H1 (cell line): ENCODE measurements at regions not wholly inside any gene's neighbourhood (a gene's known extent, or its start where the extent isn't known, plus 50 kb on each side); places are given as distances from the start of the nearest gene placed in this dataset.

Source experiments
- PHF8 ChIP-seq: fragments of 200-600 bp; sonication (generic); conservative IDR thresholded peaks from 2 replicates; pipeline ENCODE4 v1.7.1; 2012; ENCODE audit warnings: low read depth, mild to moderate bottlenecking, inconsistent platforms, low read length, moderate library complexity

GRCh38 chr2:228239907-228240561, 58.5 kb upstream of the SPHKAP start (continued):
- TF ChIP-seq PHF8: no peak
